A172 (cell line): ENCODE measurements at regions not wholly inside any gene's neighbourhood (a gene's known extent, or its start where the extent isn't known, plus 50 kb on each side); places are given as distances from the start of the nearest gene placed in this dataset.

Experiments
- DNase-seq: peaks from one replicate; pipeline ENCODE4 v3.0.0-alpha.2; 2015; ENCODE audit warnings: low spot score

GRCh38 chr9:126221480-126221879 is 105.1 kb upstream of the MVB12B start:
- no peak for DNase-seq

GRCh38 chr9:126222363-126222834 is 104.2 kb upstream of the MVB12B start:
- no peak for DNase-seq

- no peak for DNase-seq
Observed at GRCh38 chr9:126222835-126223431, 103.7 kb upstream of the MVB12B start.

DNA sequence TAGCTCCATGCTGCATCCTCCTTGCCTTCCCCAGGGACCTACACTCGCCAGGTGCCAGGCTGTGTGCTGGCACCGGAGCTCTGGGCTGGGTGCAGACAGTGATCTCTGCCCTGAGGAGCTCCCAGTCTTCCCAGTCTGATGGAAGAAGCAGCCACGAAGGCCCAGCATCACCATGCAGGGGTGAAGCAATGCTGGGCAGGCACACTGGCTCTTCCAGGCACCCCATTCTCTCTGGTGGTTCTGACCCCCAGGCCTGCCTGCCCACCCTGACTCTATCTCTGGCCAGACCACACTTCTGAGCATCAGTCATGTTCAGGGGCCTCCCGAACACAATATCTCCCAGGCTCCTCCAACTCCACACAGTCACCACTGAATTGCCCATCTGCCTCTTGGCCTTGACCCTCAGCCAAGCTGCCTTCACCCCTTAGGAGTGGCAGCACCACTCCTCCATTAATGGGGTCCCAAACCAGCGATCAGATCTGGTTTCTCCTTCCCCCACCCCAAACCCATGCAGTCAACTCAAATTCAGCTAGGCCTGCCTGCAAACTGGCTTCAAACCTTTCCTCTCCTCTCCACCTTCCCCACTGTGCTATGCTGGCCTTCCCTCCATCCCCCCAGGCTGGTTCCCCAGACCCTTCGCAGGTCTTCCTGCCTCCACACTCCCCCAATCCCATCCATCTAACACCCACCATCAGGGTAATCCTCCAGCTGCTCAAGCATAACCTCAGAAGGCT is 102.7 kb upstream of the MVB12B start:
- DNase-seq, result no peak

DNA sequence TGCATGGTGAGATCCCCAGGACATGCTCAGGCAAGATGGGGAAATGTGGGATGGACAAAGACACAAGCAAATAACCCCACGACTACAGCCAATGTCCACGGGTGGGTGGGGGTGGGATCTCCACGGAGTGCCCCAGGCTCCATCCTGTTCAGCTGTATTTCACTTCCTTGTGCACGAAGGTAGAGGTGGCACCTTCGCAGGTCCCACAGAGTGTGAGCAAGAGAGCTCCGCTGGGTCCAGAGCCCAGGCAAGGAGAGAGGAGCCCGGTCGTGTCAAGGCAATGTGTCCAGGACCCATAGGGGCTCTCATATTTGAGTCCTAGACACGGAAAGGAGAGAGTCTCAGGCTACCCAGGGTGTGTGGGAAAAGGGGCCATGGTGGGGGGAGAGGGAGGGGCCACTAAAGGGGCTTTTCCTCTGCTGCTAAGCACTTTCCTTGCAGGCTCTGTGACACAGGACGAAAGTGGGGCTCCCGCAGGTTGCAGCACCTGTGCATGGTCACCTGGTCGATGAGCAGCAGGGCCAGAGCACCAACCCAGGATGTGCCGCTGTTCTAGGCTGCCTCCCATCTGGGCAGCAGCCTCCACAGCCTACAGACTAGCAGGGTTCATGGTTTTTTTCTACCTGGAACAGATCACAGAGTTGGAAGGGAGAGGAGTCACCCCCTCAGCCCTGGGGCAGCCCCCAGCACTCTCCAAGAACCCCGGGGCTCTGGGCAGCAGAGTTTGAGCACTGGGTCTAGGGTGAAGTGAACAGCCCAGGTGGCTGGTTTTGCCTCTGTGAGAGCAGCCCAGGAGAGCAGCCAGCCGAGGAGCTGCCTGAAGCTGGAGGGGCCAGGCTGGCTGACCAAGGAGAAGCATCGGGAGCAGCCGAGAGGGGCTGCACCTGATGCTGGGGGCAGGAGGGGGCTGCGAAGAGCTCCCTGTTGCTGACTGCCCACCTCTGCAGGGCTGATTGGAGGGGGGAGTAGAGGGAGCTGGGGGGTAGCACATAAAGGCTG is 100.7 kb upstream of the MVB12B start:
- no peak for DNase-seq

DNA sequence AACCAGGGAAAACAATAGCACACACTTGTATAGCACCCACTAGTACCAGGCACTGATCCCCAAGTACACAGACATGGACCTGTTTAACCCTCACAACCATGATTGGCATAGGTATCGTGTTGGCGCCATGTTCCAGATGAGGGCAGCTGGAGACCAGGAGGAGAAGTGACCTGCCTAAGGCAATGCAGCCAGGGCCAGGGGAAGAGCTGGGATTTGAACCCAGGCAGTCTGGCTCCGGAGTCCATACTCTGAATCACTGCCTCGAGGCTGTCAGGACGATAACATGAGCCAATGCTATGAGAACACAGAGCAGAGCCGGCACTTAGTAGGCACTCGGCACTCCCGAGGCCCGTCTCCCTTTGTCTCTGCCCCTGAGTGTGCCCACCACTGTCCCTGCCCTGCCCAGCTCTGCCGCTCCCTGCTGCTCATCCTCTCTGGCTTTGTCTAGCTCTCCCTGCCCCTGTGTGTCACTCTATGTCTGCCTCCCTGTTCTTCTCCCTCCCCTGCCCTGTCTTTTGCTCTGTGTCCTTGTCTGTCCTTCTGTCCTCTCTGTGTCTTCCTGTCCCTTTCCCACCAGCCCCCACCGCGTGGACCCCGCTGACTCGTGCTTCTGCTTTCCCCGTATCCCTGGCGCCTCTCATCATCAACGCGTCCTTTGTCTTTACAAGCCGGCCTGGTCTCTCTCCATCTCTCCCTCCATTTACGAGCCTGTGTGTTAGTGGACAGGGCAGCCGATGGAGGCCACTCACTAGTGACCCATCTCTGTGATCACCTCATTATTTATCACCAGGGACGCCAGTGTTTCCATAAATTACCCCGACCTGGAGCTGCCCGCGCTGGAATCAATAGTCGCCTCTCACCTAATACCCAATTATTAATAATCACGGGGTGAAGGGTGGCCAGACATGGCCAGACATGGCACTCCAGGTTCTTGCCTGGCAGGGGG is 99.4 kb upstream of the MVB12B start:
- DNase-seq, result no peak

GRCh38 chr9:126228111-126228780 is 98.4 kb upstream of the MVB12B start:
- no peak for DNase-seq

- peak; percentile 60 for DNase-seq
Observed at GRCh38 chr9:126228781-126229444, 97.7 kb upstream of the MVB12B start.

GRCh38 chr9:126229501-126229900 is 97.1 kb upstream of the MVB12B start:
- no peak for DNase-seq

DNA sequence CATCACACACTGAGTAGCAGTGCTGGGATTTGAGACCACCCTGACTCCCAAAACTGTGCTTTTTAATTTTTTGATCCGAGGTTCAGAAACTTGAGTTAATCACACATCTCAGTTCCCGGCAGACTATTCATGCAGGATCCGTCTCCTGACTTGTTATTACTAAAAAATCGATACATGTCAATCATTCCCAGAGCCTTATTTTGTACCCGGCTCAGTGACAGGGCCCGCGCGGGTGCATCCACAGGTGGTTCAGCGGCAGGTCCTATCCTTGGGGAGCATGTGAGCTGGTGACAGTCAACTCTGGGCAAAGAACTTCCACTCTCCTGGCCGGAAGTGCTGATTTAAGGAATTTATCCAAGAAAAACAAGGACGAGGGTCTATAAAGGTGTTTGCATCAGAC is 95.9 kb upstream of the MVB12B start:
- DNase-seq, result no peak

DNA sequence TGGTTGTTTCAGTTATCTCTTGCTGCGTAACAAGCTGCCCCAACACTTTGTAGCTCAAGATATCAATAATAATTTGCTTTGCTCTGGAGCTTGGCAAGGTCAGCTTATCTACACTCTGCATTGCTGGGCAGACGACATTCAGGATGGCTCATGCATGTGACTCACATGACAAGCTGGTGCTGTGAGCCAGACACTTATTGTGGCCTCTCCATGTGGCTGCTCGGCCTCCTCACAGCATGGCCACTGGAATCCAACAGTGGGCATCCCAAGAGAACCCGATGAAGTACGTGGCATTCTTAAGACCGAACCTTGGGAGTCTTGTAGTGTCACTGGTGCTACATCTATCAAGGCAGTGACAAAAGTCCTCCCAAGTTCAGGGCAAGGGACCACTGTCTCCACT is 94.2 kb upstream of the MVB12B start:
- no peak for DNase-seq

GRCh38 chr9:126233175-126233574 is 93.5 kb upstream of the MVB12B start:
- DNase-seq, result no peak

- no peak for DNase-seq
Observed at GRCh38 chr9:126233913-126234525, 92.6 kb upstream of the MVB12B start.

DNA sequence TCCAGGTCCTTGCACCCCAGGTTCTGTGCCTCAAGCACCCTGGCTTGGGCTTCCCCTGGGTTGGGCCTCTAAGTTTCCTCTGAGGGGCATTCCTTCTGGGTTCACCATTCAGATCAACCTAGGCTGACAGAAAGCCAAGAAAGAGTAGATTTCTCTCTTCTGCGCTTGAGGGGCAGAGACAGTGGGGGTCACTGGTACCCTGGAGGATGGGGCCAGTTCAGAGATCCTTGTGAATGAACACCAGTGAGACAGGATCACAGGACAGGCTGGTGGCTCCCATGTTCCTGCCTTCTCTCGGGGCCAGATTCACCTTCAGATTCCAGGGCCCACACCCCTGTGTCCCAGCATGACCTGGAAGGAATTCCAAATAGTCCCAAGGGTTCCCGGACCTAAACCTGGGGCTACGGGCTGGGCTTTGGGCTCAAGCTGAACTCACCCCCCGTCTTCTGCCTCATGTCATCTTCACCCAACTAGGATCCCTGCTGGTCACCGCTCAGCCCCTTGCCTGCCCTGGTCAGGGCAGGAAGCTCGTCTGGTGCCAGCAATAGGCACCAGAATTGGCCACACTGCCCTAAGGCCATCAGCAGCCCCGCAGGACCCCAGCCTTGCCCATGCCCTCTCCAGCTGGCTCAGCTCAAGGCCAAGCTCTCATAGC is 91.8 kb upstream of the MVB12B start:
- DNase-seq, result no peak

DNA sequence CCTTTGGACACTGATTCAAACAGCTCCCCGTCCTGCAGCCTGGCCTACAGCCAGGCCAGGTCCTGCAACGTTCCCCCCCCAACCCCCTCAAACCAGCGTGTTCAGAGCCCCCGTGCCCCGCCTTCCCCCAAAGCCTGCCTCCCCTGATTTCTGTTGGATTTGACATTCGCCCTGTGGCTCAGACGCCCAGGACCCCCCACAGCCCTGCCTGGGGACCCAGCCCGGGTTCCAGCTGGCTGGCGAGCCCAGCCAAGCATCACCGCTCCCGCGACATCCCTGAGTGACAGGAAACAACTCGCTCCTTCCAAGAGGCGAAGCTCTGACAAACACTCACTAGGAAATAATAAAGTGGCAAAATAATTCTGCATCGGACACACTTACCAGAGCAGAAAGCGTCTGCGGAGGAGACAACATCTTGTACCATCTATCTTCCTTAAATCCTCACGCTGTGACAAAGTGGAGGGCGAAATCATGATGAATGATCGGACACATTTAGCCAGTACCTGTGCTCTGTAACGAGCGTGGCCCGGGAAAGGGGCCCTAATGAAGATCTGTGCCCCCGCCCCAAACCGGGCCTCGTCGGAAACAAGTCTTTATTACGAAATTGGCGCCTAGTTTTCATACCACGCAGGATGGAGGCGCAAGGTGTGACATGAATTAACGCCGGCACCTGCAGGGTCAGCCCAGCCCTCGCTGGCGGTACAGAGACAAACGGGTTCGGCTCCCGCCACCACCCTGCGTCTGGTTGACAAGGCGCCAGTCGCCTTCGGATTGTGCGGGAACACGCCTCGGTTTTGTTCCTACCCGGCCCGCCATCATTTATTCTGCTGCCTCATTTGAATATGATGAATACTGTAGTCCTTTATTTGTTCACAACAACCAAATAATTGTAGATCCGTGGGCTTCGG is 91.0 kb upstream of the MVB12B start:
- DNase-seq, result no peak

DNA sequence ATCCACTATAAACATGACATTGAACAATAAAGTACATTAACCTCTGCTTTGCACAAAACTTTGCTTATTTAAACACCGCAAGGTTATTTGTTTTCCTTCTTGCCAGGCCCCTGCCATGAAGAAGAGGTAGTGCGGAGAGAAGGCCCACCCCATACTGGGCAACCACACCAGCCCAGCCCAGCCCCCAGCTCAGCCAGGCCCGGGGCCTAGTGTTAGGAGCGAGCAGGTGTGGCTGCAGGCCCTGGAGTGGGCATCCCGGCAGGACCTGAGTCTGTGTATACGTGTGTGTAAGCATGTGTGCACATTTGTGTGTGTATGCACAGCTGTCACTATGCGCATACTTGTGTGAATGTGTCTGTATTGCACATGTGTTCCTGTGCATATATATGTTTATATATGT is 90.4 kb upstream of the MVB12B start:
- no peak for DNase-seq

- no peak for DNase-seq
Observed at GRCh38 chr9:126238415-126238814, 88.2 kb upstream of the MVB12B start.

- no peak for DNase-seq
Observed at GRCh38 chr9:126239515-126239914, 87.1 kb upstream of the MVB12B start.
